Spleen (tissue), 11 donors: ENCODE measurements at regions not wholly inside any gene's neighbourhood (a gene's known extent, or its start where the extent isn't known, plus 50 kb on each side); places are given as distances from the start of the nearest gene placed in this dataset.
"Not testable (repeated sequence)": the region's sequence is repeated elsewhere in the genome, so short reads cannot be mapped to it uniquely, and the experiment has no call there.

Experiments used
- DNase-seq: peaks from one replicate; pipeline ENCODE4 v3.0.0-alpha.2; 2020
- H3K27ac ChIP-seq, 8 donors: fragments of 200-600 bp; sonication (generic) in 7 of 8; 1 replicate in 4 of 8; 2 replicates in 4 of 8; pipeline versions ENCODE4 v1.5.0 to v1.8.0; 2016 to 2021; ENCODE audit warnings: inconsistent platforms in 4 of 8, mild to moderate bottlenecking in 4 of 8, moderate library complexity in 1 of 8
- H3K27me3 ChIP-seq, 7 donors: fragments of 200-600 bp; sonication (generic) in 6 of 7; replicated peaks in 1 of 7; 1 replicate in 4 of 7; 2 replicates in 3 of 7; pipeline versions ENCODE4 v1.5.0 to v1.8.0; 2016 to 2021; ENCODE audit warnings: inconsistent platforms in 3 of 7, mild to moderate bottlenecking in 1 of 7
- H3K36me3 ChIP-seq, 6 donors: fragments of 200-600 bp; sonication (generic) in 5 of 6; 1 replicate in 4 of 6; 2 replicates in 2 of 6; pipeline versions ENCODE4 v1.5.0 to v1.8.0; 2016 to 2021; ENCODE audit warnings: inconsistent platforms in 2 of 6
- H3K4me1 ChIP-seq, 6 donors: fragments of 200-600 bp; sonication (generic) in 5 of 6; 1 replicate in 3 of 6; 2 replicates in 3 of 6; pipeline versions ENCODE4 v1.5.0 to v1.8.0; 2016 to 2021; ENCODE audit warnings: inconsistent platforms in 3 of 6
- H3K4me3 ChIP-seq, 8 donors: fragments of 200-600 bp; sonication (generic) in 7 of 8; 1 replicate in 4 of 8; 2 replicates in 4 of 8; pipeline versions ENCODE4 v1.5.0 to v1.8.0; 2016 to 2021; ENCODE audit warnings: inconsistent platforms in 4 of 8, mild to moderate bottlenecking in 4 of 8, moderate library complexity in 2 of 8
- H3K9me3 ChIP-seq, 8 donors: fragments of 200-600 bp; sonication (generic) in 7 of 8; 1 replicate in 4 of 8; 2 replicates in 4 of 8; pipeline versions ENCODE4 v1.5.0 to v1.8.0; 2016 to 2021; ENCODE audit warnings: inconsistent platforms in 4 of 8
- POLR2A ChIP-seq, 3 donors: fragments of 450-650 bp; IDR thresholded peaks; one replicate each; pipeline ENCODE4 v1.5.1; 2017; ENCODE audit warnings: antibody characterized with exemption in 3 of 3, mild to moderate bottlenecking in 1 of 3
- POLR2AphosphoS5 ChIP-seq, 3 donors: sonication (generic); formaldehyde crosslinking; IDR thresholded peaks; one replicate each; pipeline ENCODE4 v1.5.1; 2017; ENCODE audit warnings: antibody characterized with exemption in 3 of 3
- WGBS, 5 donors: extraction: QIAGEN DNeasy Blood & Tissue Kit in 3 of 5; methylation state at CpG; one replicate each; pipeline versions ENCODE4 v1.1.5 to v1.1.7; 2013 to 2018; 5-methylcytosine and 5-hydroxymethylcytosine counted together
- intact Hi-C: fragments of 100-400 bp; cut with DNase I; formaldehyde crosslinking; loops from one replicate; pipeline ENCODE4 v1.15.0; 2023; ENCODE audit warnings: low total_unique reads
- TF ChIP-seq, protein P1 (sequence below), 11 experiments: fragments of 200-600 bp in 7 of 11; fragments of 450-650 bp in 4 of 11; sonication (generic) in 4 of 11; IDR thresholded peaks in 8 of 11; conservative IDR thresholded peaks in 3 of 11; 1 replicate in 7 of 11; 2 replicates in 4 of 11; pipeline versions ENCODE4 v1.4.0 to v1.8.0; 2016 to 2021; ENCODE audit warnings: antibody characterized with exemption in 11 of 11, inconsistent platforms in 4 of 11, mild to moderate bottlenecking in 1 of 11
- donor health status: healthy with polysubstance abuse.
- donor health status: DM: no; HTN: no; CAD: no; lungs with moderate emphysema.
- donor health status: DM: no; HTN: no; CAD: no.
- donor health status: Bipolar disorder and iron deficiency.
- donor health status: healthy.
- donor health status: DM: no; HTN: no; CAD: no.
- donor health status: DM: yes; HTN: yes; CAD: no.

DNA sequence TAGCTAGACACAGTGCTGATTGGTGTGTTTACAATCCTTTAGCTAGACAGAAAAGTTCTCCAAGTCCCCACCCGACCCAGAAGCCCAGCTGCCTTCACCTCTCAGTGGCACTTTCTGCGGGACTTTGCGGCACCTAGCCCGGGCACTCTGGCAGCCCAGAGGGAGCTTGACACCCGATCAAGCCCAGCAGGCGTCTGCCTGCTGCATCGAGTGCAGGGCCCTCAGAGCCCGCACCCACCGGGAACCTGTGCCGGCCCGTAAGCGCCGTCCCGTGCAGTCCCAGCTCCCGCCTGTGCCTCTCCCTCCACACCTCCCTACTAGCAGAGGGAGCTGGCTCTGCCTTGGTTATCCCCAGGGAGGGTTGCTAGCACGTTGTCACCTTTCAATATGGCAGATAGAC, 631.0 kb upstream of the STXBP6 start:
- DNase-seq = peak; percentile 67
- WGBS, 5 donors = 87 to 93% (median 89%) methylated on average over 14 to 16 of the region's 16 CpGs
- H3K9me3 ChIP-seq = peaks cover 0 to 22% (median 15%) of the 10 kb centered on the region in 8 donors

DNA sequence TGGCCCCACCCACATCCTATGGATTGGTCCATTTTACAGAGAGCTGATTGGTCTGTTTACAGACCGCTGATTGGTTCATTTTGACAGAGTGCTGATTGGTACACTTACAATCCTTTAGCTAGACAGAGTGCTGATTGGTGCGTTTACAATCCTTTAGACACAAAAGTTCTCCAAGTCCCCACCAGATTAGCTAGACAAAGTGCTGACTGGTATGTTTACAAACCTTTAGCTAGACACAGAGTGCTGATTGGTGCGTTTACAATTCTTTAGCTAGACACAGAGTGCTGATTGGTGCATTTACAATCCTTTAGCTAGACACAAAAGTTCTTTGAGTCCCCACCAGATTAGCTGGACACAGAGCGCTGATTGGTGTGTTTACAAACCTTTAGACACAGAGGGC, 630.6 kb upstream of the STXBP6 start:
- 76 to 93% (median 89%) methylated on average over 4 of the region's 4 CpGs for WGBS, 5 donors

More for the DNA sequence above, 631.0 kb upstream of the STXBP6 start:
- Histone ChIP-seq H3K36me3 (no peaks in the 10 kb centered on the region), H3K27me3 (no peaks in the 10 kb centered on the region), H3K27ac (no peak overlapping the region), H3K4me3 (no peak overlapping the region), H3K4me1 (no peaks in the 10 kb centered on the region)
- TF ChIP-seq, protein P1, sequence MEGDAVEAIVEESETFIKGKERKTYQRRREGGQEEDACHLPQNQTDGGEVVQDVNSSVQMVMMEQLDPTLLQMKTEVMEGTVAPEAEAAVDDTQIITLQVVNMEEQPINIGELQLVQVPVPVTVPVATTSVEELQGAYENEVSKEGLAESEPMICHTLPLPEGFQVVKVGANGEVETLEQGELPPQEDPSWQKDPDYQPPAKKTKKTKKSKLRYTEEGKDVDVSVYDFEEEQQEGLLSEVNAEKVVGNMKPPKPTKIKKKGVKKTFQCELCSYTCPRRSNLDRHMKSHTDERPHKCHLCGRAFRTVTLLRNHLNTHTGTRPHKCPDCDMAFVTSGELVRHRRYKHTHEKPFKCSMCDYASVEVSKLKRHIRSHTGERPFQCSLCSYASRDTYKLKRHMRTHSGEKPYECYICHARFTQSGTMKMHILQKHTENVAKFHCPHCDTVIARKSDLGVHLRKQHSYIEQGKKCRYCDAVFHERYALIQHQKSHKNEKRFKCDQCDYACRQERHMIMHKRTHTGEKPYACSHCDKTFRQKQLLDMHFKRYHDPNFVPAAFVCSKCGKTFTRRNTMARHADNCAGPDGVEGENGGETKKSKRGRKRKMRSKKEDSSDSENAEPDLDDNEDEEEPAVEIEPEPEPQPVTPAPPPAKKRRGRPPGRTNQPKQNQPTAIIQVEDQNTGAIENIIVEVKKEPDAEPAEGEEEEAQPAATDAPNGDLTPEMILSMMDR (IDR thresholded peaks at IDR 0.05 in 8 of 11, conservative IDR thresholded peaks at IDR 0.05 in 3 of 11) = no peak
- no peak for TF ChIP-seq POLR2A (IDR thresholded peaks at IDR 0.05)
- TF ChIP-seq POLR2AphosphoS5 (IDR thresholded peaks at IDR 0.05) = no peak
- intact Hi-C loops = no loop called here

DNA sequence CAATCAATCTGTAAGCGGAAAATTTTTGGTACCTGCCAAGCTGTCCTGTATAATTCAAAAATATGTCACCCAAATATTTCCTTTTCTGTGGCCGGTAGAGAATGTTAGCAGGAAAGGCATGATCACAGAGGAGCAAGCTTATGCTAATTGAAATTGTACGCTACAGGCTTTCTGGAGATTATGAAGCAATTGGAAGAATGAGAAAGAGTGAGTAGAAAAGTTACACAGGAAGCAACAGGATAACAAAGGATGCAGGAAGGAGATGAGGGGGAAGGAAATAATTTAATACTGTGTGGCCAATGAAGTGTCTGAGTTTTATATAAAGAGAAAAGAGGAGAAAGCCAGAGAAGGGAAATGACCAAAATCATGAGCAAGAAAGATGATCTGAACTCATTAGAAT, 627.2 kb upstream of the STXBP6 start:
- no peak overlapping the region for H3K4me3 ChIP-seq
- H3K27me3 ChIP-seq = no peaks in the 10 kb centered on the region
- no peaks in the 10 kb centered on the region for H3K36me3 ChIP-seq
- TF ChIP-seq POLR2AphosphoS5 (IDR thresholded peaks at IDR 0.05) (no peak), POLR2A (IDR thresholded peaks at IDR 0.05) (no peak)
- TF ChIP-seq, protein P1 (IDR thresholded peaks at IDR 0.05 in 8 of 11, conservative IDR thresholded peaks at IDR 0.05 in 3 of 11) = no peak
- H3K27ac ChIP-seq = no peak overlapping the region
- peaks cover 0 to 22% (median 15%) of the 10 kb centered on the region in 8 donors for H3K9me3 ChIP-seq
- DNase-seq = no peak
- intact Hi-C loops = no loop called here
- H3K4me1 ChIP-seq = no peaks in the 10 kb centered on the region
- 59 to 84% (median 82%) methylated on average over 3 of the region's 3 CpGs for WGBS, 5 donors

More for the DNA sequence above, 630.6 kb upstream of the STXBP6 start:
- intact Hi-C loops, H3K4me1 ChIP-seq, H3K4me3 ChIP-seq, DNase-seq, H3K27me3 ChIP-seq, H3K27ac ChIP-seq, H3K36me3 ChIP-seq: not testable (repeated sequence)
- peaks cover 0 to 22% (median 15%) of the 10 kb centered on the region in 8 donors for H3K9me3 ChIP-seq

DNA sequence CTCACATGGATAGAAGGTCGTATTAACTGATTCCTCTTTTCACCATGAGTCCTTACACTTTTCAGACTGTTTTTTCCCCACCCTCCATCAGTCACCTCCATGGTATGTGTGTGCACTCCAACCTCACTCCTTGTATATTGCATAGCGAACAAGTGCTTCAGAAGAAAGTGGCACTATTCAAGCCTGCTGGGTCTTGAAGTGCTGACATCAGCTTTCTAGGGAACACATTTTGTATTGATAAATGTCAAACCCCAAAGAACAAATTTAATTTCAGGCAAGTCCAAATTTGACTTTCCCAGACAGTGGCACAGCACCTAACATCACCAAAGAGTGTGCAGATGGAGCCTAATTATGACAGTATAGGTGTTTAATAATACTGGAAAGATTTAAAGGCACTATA, 617.4 kb upstream of the STXBP6 start:
- no peaks in the 10 kb centered on the region for H3K36me3 ChIP-seq
- WGBS, 5 donors = 49 to 65% (median 62%) methylated on average over 2 of the region's 2 CpGs
- no peaks in the 10 kb centered on the region for H3K27me3 ChIP-seq
- H3K27ac ChIP-seq = no peak overlapping the region
- no peak for DNase-seq
- H3K4me1 ChIP-seq = no peaks in the 10 kb centered on the region
- H3K4me3 ChIP-seq = no peak overlapping the region
- TF ChIP-seq POLR2AphosphoS5 (IDR thresholded peaks at IDR 0.05) (no peak), POLR2A (IDR thresholded peaks at IDR 0.05) (no peak)
- TF ChIP-seq, protein P1 (IDR thresholded peaks at IDR 0.05 in 8 of 11, conservative IDR thresholded peaks at IDR 0.05 in 3 of 11) = no peak
- intact Hi-C loops = no loop called here
- peaks cover 0 to 7% (median 0%) of the 10 kb centered on the region in 8 donors for H3K9me3 ChIP-seq

DNA sequence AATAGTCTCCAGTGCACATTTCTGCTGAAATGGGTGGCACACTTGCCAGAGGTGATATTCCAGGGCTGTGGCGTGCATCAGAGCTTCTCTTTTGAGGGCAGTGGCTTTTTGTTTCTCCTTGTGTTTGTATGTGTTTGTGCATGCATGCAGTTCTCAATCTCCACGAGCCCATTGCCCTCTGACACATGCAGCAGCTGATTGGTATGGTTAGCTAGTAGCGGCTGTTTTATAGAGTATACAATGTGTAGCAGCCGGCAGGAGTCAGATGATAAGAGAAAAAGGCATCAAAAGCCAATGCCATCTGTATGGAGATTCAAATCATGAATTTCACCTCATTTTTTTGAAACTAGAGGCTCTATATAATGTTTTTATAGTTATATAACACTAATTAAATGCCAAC, 616.9 kb upstream of the STXBP6 start:
- TF ChIP-seq, protein P1 (IDR thresholded peaks at IDR 0.05 in 8 of 11, conservative IDR thresholded peaks at IDR 0.05 in 3 of 11) = no peak
- TF ChIP-seq POLR2A (IDR thresholded peaks at IDR 0.05) (no peak), POLR2AphosphoS5 (IDR thresholded peaks at IDR 0.05) (no peak)
- H3K27me3 ChIP-seq = no peaks in the 10 kb centered on the region
- 56 to 66% (median 61%) methylated on average over 4 of the region's 4 CpGs for WGBS, 5 donors
- H3K4me1 ChIP-seq = no peaks in the 10 kb centered on the region
- intact Hi-C loops = no loop called here
- peaks cover 0 to 7% (median 0%) of the 10 kb centered on the region in 8 donors for H3K9me3 ChIP-seq
- no peak overlapping the region for H3K27ac ChIP-seq
- H3K4me3 ChIP-seq = no peak overlapping the region
- H3K36me3 ChIP-seq = no peaks in the 10 kb centered on the region
- no peak for DNase-seq
